ENCODE measurements at regions not wholly inside any gene's neighbourhood (a gene's known extent, or its start where the extent isn't known, plus 50 kb on each side); places are given as distances from the start of the nearest gene placed in this dataset.

DNA sequence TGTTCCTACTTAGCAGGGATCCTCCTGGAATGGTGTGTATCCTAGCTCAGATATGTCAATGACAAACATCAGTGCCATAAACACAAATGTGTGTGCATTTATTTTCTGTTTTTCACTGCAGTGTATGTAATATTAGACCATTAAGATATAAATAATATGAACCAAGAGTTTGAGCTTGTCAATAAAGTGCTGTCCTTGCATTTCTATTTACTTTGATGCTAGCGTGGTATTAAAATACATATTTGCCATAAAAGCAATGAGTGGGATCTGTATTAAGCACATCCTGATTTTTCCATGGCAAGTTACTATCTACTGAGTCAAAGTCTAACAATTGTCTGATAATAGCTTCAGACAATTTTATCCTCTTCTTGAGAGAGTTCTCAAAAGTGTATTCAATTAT is 157.6 kb downstream of the DIRAS2 start:
- no peak overlapping the region for H3K9ac ChIP-seq (ENCODE audit: extremely low read depth, low read length, poor library complexity, severe bottlenecking)
- H3K27ac ChIP-seq (ENCODE audit: low read depth, low read length), result no peak overlapping the region
- Mint-ChIP-seq H3K4me1 (no peaks in the 10 kb centered on the region), H3K27ac (no peak overlapping the region), H3K4me3 (no peak overlapping the region), H3K36me3 (ENCODE audit: low read depth) (no peaks in the 10 kb centered on the region), H3K27me3 (ENCODE audit: insufficient read depth) (peaks cover 4% of the 10 kb centered on the region), H3K9me3 (peaks cover 10% of the 10 kb centered on the region)
- H3K4me1 ChIP-seq (ENCODE audit: control insufficient read depth, insufficient read depth, low read length), result no peaks in the 10 kb centered on the region
- no peaks in the 10 kb centered on the region for H3K36me3 ChIP-seq (ENCODE audit: control insufficient read depth, insufficient read depth, low read length)
- 100% methylated on average over 1 of the region's 1 CpG; no CpG with 5 or more reads in 1 of the 2 experiments for WGBS, 2 experiments (ENCODE audit: insufficient coverage in 1 of 2, insufficient read length in 1 of 2)
- H3K27me3 ChIP-seq (ENCODE audit: control insufficient read depth, insufficient read depth, low read length, poor library complexity, severe bottlenecking), result no peaks in the 10 kb centered on the region
- DNase-seq, result no peak
- H3K4me3 ChIP-seq (ENCODE audit: low read length), result no peak overlapping the region
- H3K9me3 ChIP-seq (ENCODE audit: control insufficient read depth, low read length), result peaks cover 9% of the 10 kb centered on the region
- TF ChIP-seq, protein P1, sequence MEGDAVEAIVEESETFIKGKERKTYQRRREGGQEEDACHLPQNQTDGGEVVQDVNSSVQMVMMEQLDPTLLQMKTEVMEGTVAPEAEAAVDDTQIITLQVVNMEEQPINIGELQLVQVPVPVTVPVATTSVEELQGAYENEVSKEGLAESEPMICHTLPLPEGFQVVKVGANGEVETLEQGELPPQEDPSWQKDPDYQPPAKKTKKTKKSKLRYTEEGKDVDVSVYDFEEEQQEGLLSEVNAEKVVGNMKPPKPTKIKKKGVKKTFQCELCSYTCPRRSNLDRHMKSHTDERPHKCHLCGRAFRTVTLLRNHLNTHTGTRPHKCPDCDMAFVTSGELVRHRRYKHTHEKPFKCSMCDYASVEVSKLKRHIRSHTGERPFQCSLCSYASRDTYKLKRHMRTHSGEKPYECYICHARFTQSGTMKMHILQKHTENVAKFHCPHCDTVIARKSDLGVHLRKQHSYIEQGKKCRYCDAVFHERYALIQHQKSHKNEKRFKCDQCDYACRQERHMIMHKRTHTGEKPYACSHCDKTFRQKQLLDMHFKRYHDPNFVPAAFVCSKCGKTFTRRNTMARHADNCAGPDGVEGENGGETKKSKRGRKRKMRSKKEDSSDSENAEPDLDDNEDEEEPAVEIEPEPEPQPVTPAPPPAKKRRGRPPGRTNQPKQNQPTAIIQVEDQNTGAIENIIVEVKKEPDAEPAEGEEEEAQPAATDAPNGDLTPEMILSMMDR (conservative IDR thresholded peaks at IDR 0.05), result no peak

DNA sequence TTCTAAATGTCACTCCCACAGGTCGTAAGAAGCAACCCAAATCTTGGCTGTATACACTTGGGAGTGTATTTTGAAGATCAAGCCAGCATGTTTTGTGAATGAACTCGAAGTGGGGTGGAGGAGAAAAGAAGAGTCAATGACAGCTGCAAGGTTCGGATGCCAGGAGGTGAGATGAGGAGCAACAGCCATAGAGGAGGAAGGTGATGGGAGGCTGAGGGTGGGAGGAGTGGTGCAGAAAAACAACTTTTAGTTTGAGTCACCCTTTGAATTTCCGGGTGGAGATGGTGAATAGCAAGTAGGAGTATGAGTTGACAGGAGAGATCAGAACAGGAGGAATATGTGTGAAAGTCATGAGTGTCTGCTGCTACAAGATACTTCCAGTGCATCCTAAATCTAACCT is 153.6 kb downstream of the DIRAS2 start:
- Histone ChIP-seq H3K9me3 (ENCODE audit: control insufficient read depth, low read length) (peaks cover 15% of the 10 kb centered on the region), H3K27ac (ENCODE audit: low read depth, low read length) (no peak overlapping the region), H3K9ac (ENCODE audit: extremely low read depth, low read length, poor library complexity, severe bottlenecking) (no peak overlapping the region), H3K27me3 (ENCODE audit: control insufficient read depth, insufficient read depth, low read length, poor library complexity, severe bottlenecking) (no peaks in the 10 kb centered on the region), H3K4me3 (ENCODE audit: low read length) (no peak overlapping the region), H3K36me3 (ENCODE audit: control insufficient read depth, insufficient read depth, low read length) (no peaks in the 10 kb centered on the region), H3K4me1 (ENCODE audit: control insufficient read depth, insufficient read depth, low read length) (no peaks in the 10 kb centered on the region)
- no peaks in the 10 kb centered on the region for H3K36me3 Mint-ChIP-seq (ENCODE audit: low read depth)
- TF ChIP-seq, protein P1 (conservative IDR thresholded peaks at IDR 0.05), result no peak
- 87 to 88% methylated on average over 3 to 4 of the region's 4 CpGs for WGBS, 2 experiments (ENCODE audit: insufficient coverage in 1 of 2, insufficient read length in 1 of 2)
- H3K27ac Mint-ChIP-seq, result no peak overlapping the region
- H3K9me3 Mint-ChIP-seq, result peaks cover 10% of the 10 kb centered on the region
- no peaks in the 10 kb centered on the region for H3K4me1 Mint-ChIP-seq
- no peak for DNase-seq
- H3K4me3 Mint-ChIP-seq, result no peak overlapping the region
- H3K27me3 Mint-ChIP-seq (ENCODE audit: insufficient read depth), result peaks cover 5% of the 10 kb centered on the region

GRCh38 chr9:90499761-90500160 is 142.9 kb downstream of the DIRAS2 start:
- H3K4me1 Mint-ChIP-seq, result peaks cover 9% of the 10 kb centered on the region
- peaks cover 2% of the 10 kb centered on the region for H3K9me3 Mint-ChIP-seq
- Histone ChIP-seq H3K9ac (ENCODE audit: extremely low read depth, low read length, poor library complexity, severe bottlenecking) (no peak overlapping the region), H3K4me1 (ENCODE audit: control insufficient read depth, insufficient read depth, low read length) (no peaks in the 10 kb centered on the region), H3K27ac (ENCODE audit: low read depth, low read length) (no peak overlapping the region), H3K36me3 (ENCODE audit: control insufficient read depth, insufficient read depth, low read length) (no peaks in the 10 kb centered on the region), H3K27me3 (ENCODE audit: control insufficient read depth, insufficient read depth, low read length, poor library complexity, severe bottlenecking) (no peaks in the 10 kb centered on the region), H3K9me3 (ENCODE audit: control insufficient read depth, low read length) (no peaks in the 10 kb centered on the region), H3K4me3 (ENCODE audit: low read length) (no peak overlapping the region)
- DNase-seq, result no peak
- WGBS, 2 experiments (ENCODE audit: insufficient coverage in 1 of 2, insufficient read length in 1 of 2), result 90% methylated on average over 2 of the region's 2 CpGs
- H3K4me3 Mint-ChIP-seq, result no peak overlapping the region
- peaks cover 4% of the 10 kb centered on the region for H3K27me3 Mint-ChIP-seq (ENCODE audit: insufficient read depth)
- H3K36me3 Mint-ChIP-seq (ENCODE audit: low read depth), result no peaks in the 10 kb centered on the region
- H3K27ac Mint-ChIP-seq, result no peak overlapping the region
- TF ChIP-seq, protein P1 (conservative IDR thresholded peaks at IDR 0.05), result no peak

Data from endodermal cell (in vitro differentiated cells).